ENCODE measurements at regions not wholly inside any gene's neighbourhood (a gene's known extent, or its start where the extent isn't known, plus 50 kb on each side); places are given as distances from the start of the nearest gene placed in this dataset.

DNA sequence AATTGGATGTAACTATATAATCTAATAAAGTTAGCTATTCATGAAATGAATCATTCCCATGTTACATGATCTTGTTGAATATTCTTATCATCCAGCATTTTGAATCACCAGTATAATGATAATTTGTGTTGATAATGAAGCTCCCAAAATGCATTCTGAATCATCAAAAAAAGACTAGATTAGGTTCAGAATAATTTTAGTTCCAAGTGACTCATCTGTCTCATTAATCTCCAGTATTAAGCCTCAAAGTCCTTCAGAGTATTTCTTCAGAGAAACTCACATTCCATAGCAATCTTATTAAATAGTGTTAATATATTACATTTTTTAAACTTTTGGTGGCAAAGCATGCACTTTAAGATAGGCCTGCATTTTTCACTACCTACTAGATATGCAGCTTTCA lies 207.5 kb downstream of the SLITRK5 start:
- no peaks in the 10 kb centered on the region for H3K36me3 ChIP-seq
- no peaks in the 10 kb centered on the region for H3K4me1 ChIP-seq
- no peak overlapping the region for H3K4me3 ChIP-seq
- in situ Hi-C loops (cut with MboI; ENCODE audit: low pct_ligation_motif_present in 1 of 4, low pct_unique_long_range_greater_than_20kb in 1 of 4, low sequenced_read_pairs in 3 of 4), result no loop called here
- no peak overlapping the region for H3K27ac ChIP-seq
- DNase-seq, result no peak
- no peaks in the 10 kb centered on the region for H3K9me3 ChIP-seq
- H3K27me3 ChIP-seq, result no peaks in the 10 kb centered on the region
- TF ChIP-seq POLR2A (IDR thresholded peaks at IDR 0.05), result no peak
- TF ChIP-seq, protein P1, sequence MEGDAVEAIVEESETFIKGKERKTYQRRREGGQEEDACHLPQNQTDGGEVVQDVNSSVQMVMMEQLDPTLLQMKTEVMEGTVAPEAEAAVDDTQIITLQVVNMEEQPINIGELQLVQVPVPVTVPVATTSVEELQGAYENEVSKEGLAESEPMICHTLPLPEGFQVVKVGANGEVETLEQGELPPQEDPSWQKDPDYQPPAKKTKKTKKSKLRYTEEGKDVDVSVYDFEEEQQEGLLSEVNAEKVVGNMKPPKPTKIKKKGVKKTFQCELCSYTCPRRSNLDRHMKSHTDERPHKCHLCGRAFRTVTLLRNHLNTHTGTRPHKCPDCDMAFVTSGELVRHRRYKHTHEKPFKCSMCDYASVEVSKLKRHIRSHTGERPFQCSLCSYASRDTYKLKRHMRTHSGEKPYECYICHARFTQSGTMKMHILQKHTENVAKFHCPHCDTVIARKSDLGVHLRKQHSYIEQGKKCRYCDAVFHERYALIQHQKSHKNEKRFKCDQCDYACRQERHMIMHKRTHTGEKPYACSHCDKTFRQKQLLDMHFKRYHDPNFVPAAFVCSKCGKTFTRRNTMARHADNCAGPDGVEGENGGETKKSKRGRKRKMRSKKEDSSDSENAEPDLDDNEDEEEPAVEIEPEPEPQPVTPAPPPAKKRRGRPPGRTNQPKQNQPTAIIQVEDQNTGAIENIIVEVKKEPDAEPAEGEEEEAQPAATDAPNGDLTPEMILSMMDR (IDR thresholded peaks at IDR 0.05), result no peak
- TF ChIP-seq POLR2AphosphoS5 (IDR thresholded peaks at IDR 0.05), result no peak
- TF ChIP-seq EP300 (IDR thresholded peaks at IDR 0.05; ENCODE audit: low read depth), result no peak
- intact Hi-C loops (cut with DNase I; ENCODE audit: low total_unique reads), result no loop called here

DNA sequence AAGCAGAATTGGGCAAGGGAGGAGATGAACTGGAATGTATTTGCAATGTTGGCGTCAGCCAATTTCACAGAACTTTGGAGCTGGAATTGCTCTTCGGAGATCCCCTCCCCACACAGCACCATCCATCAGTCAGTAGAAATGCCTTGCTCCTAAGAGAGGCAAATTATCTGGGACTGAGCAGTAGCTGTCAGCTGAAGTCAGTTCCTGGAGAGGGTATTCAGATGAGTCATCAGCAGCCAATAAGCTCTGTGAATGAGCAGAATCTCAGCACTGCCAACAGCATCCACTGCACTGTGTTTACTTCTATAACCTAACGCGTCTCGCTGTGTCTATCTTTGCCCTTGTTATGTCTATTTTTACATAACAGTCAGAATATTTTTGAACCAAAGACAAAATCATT lies 213.7 kb downstream of the SLITRK5 start:
- H3K4me3 ChIP-seq, result no peak overlapping the region
- H3K27me3 ChIP-seq, result no peaks in the 10 kb centered on the region
- H3K4me1 ChIP-seq, result no peaks in the 10 kb centered on the region
- in situ Hi-C loops (cut with MboI; ENCODE audit: low pct_ligation_motif_present in 1 of 4, low pct_unique_long_range_greater_than_20kb in 1 of 4, low sequenced_read_pairs in 3 of 4), result no loop called here
- 67 to 68% methylated on average over 5 of the region's 5 CpGs for WGBS, 2 donors (ENCODE audit: low coverage in 1 of 2)
- no peak for TF ChIP-seq EP300 (IDR thresholded peaks at IDR 0.05; ENCODE audit: low read depth)
- TF ChIP-seq, protein P1 (IDR thresholded peaks at IDR 0.05), result no peak
- no peak for TF ChIP-seq POLR2A (IDR thresholded peaks at IDR 0.05)
- TF ChIP-seq POLR2AphosphoS5 (IDR thresholded peaks at IDR 0.05), result no peak
- intact Hi-C loops (cut with DNase I; ENCODE audit: low total_unique reads), result no loop called here
- DNase-seq, result no peak
- no peaks in the 10 kb centered on the region for H3K36me3 ChIP-seq
- no peaks in the 10 kb centered on the region for H3K9me3 ChIP-seq
- H3K27ac ChIP-seq, result no peak overlapping the region

DNA sequence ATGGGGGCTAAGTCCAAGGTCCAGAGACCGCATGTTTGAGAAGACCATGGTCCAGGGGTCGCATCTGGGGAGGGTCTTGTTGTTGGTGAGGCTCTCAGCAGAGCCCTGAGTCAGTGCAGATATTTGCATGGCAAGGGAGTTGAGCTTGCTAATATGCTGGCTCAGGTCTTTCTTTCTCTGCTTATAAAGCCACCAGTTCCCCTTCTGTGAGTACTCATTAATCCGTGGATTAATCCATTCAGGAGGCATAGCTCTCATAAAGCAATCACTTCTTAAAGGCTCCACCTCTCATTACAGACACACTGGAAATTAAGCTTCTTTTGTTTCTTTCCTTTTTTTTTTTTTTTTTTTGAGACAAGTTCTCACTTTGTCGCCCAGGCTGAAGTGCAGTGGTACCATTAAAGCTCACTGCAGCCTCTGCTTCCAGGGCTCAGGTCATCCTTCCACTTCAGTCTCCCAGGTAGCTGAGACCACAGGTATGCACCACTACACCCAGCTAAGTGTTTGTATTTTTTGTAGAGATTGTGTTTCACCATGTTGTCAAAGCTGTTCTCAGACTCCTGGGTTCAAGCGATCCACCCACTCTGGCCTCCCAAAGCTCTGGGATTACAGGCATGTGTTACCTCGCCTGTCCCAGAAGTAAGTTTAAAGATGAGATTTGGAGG lies 216.4 kb downstream of the SLITRK5 start:
- in situ Hi-C loops (cut with MboI; ENCODE audit: low pct_ligation_motif_present in 1 of 4, low pct_unique_long_range_greater_than_20kb in 1 of 4, low sequenced_read_pairs in 3 of 4), result no loop called here
- Histone ChIP-seq H3K27me3 (no peaks in the 10 kb centered on the region), H3K27ac (no peak overlapping the region), H3K4me1 (no peaks in the 10 kb centered on the region), H3K4me3 (no peak overlapping the region), H3K9me3 (no peaks in the 10 kb centered on the region), H3K36me3 (no peaks in the 10 kb centered on the region)
- TF ChIP-seq EP300 (IDR thresholded peaks at IDR 0.05; ENCODE audit: low read depth) (no peak), POLR2A (IDR thresholded peaks at IDR 0.05) (no peak), POLR2AphosphoS5 (IDR thresholded peaks at IDR 0.05) (no peak)
- TF ChIP-seq, protein P1 (IDR thresholded peaks at IDR 0.05), result no peak
- intact Hi-C loops (cut with DNase I; ENCODE audit: low total_unique reads), result no loop called here
- 71 to 79% methylated on average over 6 of the region's 6 CpGs for WGBS, 2 donors (ENCODE audit: low coverage in 1 of 2)
- no peak for DNase-seq

DNA sequence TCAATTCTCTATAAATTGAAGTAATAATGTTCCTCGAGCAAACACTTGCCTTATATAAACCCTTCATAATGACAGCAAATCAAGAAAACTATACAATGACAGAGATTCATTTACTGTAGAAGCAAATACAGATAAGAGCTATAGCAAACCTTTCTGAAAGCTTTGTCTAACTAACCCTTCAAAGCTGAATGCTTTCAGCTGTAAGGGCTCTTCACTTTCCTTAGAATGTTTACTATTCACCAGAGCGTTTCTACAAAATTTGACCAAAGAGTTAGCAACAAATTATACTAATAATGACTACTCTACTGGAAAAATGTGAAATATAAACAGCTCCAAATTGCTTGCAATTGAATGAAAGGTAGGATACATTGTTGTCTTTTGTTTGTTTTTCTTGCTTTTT lies 218.1 kb downstream of the SLITRK5 start:
- TF ChIP-seq POLR2A (IDR thresholded peaks at IDR 0.05), result no peak
- no peak for TF ChIP-seq POLR2AphosphoS5 (IDR thresholded peaks at IDR 0.05)
- TF ChIP-seq EP300 (IDR thresholded peaks at IDR 0.05; ENCODE audit: low read depth), result no peak
- TF ChIP-seq, protein P1 (IDR thresholded peaks at IDR 0.05), result no peak
- Histone ChIP-seq H3K4me1 (no peaks in the 10 kb centered on the region), H3K27me3 (no peaks in the 10 kb centered on the region), H3K9me3 (no peaks in the 10 kb centered on the region), H3K27ac (no peak overlapping the region), H3K36me3 (no peaks in the 10 kb centered on the region), H3K4me3 (no peak overlapping the region)
- 15 to 30% methylated on average over 2 of the region's 2 CpGs for WGBS, 2 donors (ENCODE audit: low coverage in 1 of 2)
- no peak for DNase-seq
- intact Hi-C loops (cut with DNase I; ENCODE audit: low total_unique reads), result no loop called here
- in situ Hi-C loops (cut with MboI; ENCODE audit: low pct_ligation_motif_present in 1 of 4, low pct_unique_long_range_greater_than_20kb in 1 of 4, low sequenced_read_pairs in 3 of 4), result no loop called here
